Fibroblast of villous mesenchyme (primary cell): ENCODE measurements at regions not wholly inside any gene's neighbourhood (a gene's known extent, or its start where the extent isn't known, plus 50 kb on each side); places are given as distances from the start of the nearest gene placed in this dataset.

Experiments
- DNase-seq: peaks from one replicate; pipeline ENCODE4 v3.0.0-alpha.2; 2010; ENCODE audit warnings: low read depth
- H3K4me3 ChIP-seq: 2 replicates; pipeline ENCODE4 v1.5.1; 2011; ENCODE audit warnings: low read depth, mild to moderate bottlenecking, low read length
- CTCF ChIP-seq: IDR thresholded peaks from 2 replicates; pipeline ENCODE4 v1.5.1; 2012; ENCODE audit warnings: low read depth, mild to moderate bottlenecking, low read length; ENCODE audit not compliant: insufficient read depth

- no peak overlapping the region for H3K4me3 ChIP-seq
- TF ChIP-seq CTCF, result no peak
- DNase-seq, result no peak
Observed at GRCh38 chr2:236688563-236689392, 119.2 kb downstream of the ACKR3 start.

GRCh38 chr2:236689393-236689700, 119.7 kb downstream of the ACKR3 start:
- no peak for DNase-seq
- TF ChIP-seq CTCF, result no peak
- no peak overlapping the region for H3K4me3 ChIP-seq

GRCh38 chr2:236689981-236690380, 120.4 kb downstream of the ACKR3 start:
- TF ChIP-seq CTCF, result no peak
- no peak overlapping the region for H3K4me3 ChIP-seq
- no peak for DNase-seq

GRCh38 chr2:236690726-236691125, 121.1 kb downstream of the ACKR3 start:
- no peak overlapping the region for H3K4me3 ChIP-seq
- TF ChIP-seq CTCF, result no peak
- DNase-seq, result no peak

- DNase-seq, result no peak
- no peak overlapping the region for H3K4me3 ChIP-seq
- TF ChIP-seq CTCF, result no peak
Observed at GRCh38 chr2:236691799-236692167, 122.2 kb downstream of the ACKR3 start.

- DNase-seq, result no peak
- no peak overlapping the region for H3K4me3 ChIP-seq
- TF ChIP-seq CTCF, result no peak
Observed at GRCh38 chr2:236692937-236693336, 123.3 kb downstream of the ACKR3 start.

GRCh38 chr2:236693531-236693930, 123.9 kb downstream of the ACKR3 start:
- no peak overlapping the region for H3K4me3 ChIP-seq
- DNase-seq, result no peak
- TF ChIP-seq CTCF, result no peak
